Fibroblast of the aortic adventitia (primary cell): ENCODE measurements at regions not wholly inside any gene's neighbourhood (a gene's known extent, or its start where the extent isn't known, plus 50 kb on each side); places are given as distances from the start of the nearest gene placed in this dataset.

Experiments
- DNase-seq: peaks from one replicate; pipeline ENCODE4 v3.0.0-alpha.2; 2010; ENCODE audit warnings: low read depth
- H3K4me3 ChIP-seq: 2 replicates; pipeline ENCODE4 v1.5.1; 2011; ENCODE audit warnings: low read depth, mild to moderate bottlenecking, control low read depth, low read length, moderate library complexity
- TF ChIP-seq, protein P1 (sequence below): IDR thresholded peaks from 2 replicates; pipeline ENCODE4 v1.5.1; 2011; ENCODE audit warnings: mild to moderate bottlenecking, low read length, control low read depth, inconsistent platforms; ENCODE audit not compliant: insufficient read depth

DNA sequence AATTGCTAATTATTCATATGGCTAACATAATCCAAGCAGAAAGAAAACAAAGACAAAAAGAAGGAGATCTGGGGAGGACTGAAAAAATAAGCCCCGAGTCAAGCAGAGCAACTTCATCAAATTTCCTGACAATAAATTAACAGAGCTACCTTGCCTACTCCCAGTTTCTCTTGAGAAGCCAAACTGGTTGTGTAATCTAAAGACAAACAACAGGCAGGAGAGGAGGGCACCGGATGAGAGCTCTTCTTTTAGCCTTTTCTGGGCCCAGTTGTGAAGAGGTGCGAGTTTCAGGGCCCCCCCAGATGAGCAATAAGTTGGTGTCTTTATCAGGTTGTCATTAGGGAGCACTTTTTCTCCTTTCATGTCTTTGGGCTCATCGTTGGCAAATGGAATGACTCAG lies 197.1 kb upstream of the PCSK2 start:
- H3K4me3 ChIP-seq = no peak overlapping the region
- TF ChIP-seq, protein P1, sequence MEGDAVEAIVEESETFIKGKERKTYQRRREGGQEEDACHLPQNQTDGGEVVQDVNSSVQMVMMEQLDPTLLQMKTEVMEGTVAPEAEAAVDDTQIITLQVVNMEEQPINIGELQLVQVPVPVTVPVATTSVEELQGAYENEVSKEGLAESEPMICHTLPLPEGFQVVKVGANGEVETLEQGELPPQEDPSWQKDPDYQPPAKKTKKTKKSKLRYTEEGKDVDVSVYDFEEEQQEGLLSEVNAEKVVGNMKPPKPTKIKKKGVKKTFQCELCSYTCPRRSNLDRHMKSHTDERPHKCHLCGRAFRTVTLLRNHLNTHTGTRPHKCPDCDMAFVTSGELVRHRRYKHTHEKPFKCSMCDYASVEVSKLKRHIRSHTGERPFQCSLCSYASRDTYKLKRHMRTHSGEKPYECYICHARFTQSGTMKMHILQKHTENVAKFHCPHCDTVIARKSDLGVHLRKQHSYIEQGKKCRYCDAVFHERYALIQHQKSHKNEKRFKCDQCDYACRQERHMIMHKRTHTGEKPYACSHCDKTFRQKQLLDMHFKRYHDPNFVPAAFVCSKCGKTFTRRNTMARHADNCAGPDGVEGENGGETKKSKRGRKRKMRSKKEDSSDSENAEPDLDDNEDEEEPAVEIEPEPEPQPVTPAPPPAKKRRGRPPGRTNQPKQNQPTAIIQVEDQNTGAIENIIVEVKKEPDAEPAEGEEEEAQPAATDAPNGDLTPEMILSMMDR = no peak
- DNase-seq = no peak

DNA sequence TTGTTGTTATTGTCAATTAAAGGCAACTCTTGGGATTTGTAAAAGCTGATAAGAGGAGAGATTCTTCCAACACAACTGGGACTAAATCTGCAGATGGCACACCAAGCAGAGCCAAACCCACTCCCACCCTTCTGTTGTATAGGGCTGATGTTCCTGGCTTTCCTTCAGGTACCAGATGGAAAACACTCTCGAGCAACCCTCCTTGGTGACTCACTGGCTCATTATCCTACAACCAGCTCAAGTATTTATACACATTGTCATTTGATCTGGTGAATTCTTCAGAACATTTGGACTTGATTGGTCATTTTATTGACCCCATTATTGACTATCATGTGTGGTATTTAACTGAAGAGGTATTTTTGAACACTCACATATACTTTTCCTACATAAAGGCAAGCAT lies 190.3 kb upstream of the PCSK2 start:
- no peak overlapping the region for H3K4me3 ChIP-seq
- TF ChIP-seq, protein P1 = no peak
- no peak for DNase-seq

DNA sequence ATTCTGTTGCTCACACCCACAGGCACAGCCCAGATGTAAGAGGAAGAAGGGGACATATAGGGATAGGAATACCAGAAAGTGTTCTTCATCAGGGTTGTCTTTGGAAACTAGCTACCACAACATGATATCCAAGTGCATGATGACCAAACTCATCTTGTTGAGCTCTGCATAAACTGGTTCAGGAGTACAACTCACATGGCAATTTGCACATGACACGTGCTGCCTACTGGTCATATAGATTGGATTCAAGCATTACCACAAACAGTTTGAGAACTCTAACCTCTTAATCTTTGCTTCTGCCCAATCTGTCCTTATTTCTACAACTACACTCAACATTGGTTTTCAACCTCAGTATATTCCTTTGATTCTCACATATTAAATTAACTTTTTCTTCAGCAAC lies 184.7 kb upstream of the PCSK2 start:
- TF ChIP-seq, protein P1 = no peak
- DNase-seq = no peak
- H3K4me3 ChIP-seq = no peak overlapping the region

DNA sequence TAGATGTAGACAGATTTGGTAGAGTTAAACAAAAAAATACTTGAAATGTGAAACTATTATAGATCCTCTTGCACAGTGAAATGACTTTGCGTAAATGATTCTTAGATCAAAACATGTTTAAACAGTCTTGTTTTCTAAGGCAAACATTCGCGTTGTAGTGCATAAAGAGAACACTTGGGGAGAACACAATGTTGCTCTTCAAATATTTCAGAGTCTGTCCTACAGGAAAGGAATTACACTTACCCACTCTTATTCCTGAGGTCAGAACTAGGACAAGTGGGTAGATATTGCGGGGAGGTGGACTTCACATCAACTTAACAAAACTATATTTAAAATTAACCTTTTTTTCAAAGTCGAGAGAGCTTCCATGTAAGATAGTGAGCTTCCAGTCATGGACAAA lies 183.5 kb upstream of the PCSK2 start:
- TF ChIP-seq, protein P1 = no peak
- DNase-seq = no peak
- no peak overlapping the region for H3K4me3 ChIP-seq

DNA sequence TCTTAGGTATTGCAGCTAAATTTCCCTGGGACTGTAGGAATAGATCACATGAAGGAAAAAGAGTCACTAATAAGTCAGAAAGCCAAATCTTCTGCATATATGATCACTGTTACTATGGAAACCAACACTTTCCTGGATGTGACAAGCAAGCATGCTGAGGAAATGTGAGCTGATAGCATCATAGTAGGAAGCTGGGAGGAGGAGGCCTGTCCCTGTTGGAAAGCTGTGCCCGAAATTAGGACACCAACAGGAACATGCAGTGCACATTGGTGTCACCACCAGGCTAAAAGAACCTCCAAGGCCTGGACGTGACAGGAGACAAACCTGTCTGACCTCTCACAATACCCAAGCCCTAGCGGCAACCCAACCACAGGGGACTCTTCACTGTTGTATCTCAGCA lies 181.9 kb upstream of the PCSK2 start:
- H3K4me3 ChIP-seq = no peak overlapping the region
- TF ChIP-seq, protein P1 = no peak
- no peak for DNase-seq

DNA sequence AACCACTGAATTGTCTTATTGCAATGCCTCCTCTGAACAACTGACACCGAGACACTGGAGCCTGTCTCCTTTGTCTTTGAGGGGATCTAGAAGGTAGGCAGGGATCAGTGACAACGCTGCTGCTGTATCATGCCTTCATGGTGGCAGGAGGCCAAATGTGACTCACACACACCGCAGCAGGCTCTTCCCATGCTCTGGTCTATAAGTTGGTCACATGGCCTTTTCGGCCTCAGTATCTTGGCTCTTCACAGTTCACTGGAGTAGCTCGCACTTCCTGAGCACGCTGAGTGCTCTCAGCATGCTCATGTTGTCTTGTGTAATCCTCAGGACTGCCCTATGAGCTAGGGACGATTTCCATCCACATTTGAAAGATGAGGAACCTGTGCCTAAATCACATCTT lies 167.4 kb upstream of the PCSK2 start:
- H3K4me3 ChIP-seq = no peak overlapping the region
- no peak for DNase-seq
- TF ChIP-seq, protein P1 = no peak

DNA sequence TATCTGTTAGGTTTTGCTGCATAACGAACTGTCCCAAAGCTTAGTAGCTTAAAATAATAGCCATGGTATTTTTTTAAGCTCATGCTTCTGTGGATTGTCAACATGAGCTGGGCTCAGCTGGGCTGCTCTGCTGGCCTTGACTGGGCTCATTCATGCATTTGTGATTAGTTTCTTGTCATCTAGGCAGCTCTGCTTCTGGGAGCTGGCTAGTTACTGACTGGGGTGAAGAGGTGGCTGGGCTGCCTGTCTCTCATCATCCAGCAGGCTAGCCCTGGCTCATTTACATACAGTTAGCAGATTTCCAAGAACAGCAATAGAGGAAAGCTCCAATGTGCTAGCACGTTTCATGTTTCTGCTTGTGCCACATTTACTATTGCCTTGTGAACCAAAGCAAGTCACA lies 165.1 kb upstream of the PCSK2 start:
- no peak overlapping the region for H3K4me3 ChIP-seq
- DNase-seq = no peak
- TF ChIP-seq, protein P1 = no peak
